GM21423 (cell line): ENCODE measurements at regions not wholly inside any gene's neighbourhood (a gene's known extent, or its start where the extent isn't known, plus 50 kb on each side); places are given as distances from the start of the nearest gene placed in this dataset.
A peak's percentile ranks its signal among the peaks of the same experiment; 100 is the strongest.
"Not testable (repeated sequence)": the region's sequence is repeated elsewhere in the genome, so short reads cannot be mapped to it uniquely, and the experiment has no call there.

Source experiments
- ATAC-seq: cut with Tn5 transposase; IDR thresholded peaks from one replicate; pipeline ENCODE4 v1.9.1; 2021; ENCODE audit warnings: mild to moderate bottlenecking, moderate library complexity; ENCODE audit not compliant: unreplicated experiment

DNA sequence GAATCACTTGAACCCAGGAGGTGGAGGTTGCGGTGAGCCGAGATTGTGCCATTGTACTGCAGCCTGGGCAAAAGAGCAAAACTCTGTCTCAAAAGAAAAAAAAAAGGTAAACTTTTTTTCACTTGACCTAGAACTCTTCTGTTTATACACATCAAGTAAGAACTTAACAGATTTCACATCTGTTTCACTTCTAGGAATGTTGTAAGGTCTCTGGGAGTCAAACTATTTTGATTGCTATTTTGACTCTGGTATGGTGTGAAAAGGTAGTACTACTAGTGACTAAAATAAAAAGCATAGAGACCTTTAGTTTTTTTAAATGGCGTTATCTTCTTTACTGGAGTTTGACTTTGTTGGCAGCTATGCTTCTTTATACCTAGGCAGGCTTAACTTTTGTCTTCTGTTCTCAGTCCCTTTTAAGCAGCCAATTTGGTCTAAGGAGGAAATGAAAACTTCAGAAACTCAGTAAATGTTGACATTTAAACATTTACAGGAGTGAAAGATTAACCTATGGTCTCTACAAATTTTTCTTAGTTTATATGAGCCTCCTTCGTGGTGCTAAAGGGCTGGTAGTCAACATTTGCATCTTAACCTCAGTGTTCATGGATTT lies 84.7 kb downstream of the METTL2B start:
- peak; percentile 65 for ATAC-seq

DNA sequence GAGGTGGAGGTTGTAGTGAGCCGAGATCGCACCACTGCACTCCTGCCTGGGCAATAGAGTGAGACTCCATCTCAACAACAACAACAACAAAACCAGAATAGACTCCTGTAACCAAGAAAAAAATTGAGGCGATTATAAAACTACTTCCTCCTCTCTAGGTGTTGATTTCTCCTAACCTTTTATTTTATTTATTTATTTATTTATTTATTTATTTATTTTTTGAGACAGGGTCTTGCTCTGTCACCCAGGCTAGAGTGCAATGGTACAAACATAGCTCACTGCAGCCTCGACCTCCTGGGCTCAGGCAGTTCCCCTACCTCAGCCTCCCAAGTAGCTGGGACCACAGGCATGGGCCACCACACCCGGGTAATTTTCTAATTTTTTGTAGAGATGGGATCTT lies 86.2 kb downstream of the METTL2B start:
- ATAC-seq: not testable (repeated sequence)

DNA sequence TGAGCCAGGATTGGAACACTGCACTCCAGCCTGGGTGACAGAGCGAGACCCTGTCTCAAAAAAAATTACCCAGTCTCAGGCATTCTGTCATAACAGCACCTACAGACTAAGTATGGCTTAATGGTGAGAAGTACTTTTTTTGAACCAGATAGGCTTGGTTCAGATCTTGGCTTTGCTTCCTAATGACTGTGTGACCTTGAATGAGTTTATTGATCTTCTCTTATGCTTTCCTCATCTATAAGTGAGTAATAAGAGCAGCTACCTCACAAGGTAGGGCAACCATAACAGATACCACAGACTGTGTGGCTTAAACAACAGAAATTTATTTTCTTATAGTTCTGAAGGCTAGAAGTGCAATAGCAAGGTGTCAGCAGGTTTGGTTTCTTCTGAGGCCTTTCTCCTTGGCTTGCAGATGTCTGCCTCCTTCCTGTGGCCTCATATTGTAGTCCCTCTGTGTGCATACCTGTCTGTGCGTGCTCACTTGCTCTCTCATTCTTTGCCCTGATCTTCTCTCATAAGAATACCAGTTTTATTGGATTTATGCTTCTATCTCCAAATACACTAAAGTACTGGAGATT lies 87.7 kb downstream of the METTL2B start:
- ATAC-seq: not testable (repeated sequence)

DNA sequence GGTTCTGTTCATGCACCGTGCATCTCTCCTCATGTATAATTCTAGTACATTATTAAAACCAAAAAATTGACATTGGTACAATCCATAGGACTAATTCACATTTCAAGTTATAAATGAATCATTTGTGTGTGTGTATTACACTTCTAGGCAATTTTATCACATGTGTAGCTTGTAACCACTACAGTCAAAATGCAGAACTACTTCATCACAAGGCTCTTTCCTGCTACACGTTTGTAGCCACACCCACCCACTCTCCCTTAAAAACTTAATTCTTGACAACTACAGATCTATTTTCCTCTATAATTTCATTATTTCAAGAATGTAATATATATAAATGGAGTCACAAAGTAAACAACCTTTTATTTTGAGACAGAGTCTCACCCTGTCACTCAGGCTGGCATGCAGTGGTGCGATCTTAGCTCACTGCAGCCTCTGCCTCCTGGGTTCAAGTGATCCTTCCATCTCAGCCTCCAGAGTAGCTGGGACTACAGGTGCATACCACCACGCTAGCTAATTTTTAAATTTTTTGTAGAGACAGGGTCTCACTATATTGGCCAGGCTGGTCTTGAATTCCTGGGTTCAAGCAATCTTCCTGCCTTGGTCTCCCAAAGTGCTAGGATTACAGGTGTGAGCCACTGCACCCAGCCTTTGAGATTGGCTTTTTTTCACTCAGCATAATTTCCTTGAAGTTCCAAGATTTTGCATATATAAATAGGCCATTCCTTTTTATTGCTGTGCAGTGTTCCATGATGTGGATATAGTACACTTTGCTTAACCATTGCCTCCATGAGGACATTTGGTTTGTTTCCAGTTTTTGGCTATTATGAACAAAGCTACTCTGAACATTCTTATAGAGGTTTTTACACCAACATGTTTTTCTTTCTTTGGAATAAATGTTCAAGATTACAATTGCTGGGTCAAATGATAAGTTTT lies 88.7 kb downstream of the METTL2B start:
- ATAC-seq: not testable (repeated sequence)

DNA sequence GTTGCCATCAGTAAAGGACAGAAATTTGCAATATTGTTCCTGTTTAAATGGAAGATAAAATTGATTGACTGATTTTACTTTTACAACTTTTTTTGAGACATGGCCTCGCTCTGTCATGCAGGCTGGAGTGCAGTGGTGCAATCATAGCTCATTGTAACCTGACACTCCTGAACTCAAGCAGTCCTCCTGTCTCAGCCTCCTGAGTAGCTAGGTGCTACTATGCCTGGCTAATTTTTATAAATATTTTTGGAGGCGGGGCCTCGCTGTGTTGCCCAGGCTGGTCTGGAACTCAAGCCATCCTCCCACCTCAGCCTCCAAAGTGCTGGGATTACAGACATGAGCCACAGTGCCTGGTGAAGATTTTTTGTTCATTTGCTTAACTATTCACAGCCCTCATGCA lies 96.8 kb upstream of the GARIN1A start:
- ATAC-seq: not testable (repeated sequence)

DNA sequence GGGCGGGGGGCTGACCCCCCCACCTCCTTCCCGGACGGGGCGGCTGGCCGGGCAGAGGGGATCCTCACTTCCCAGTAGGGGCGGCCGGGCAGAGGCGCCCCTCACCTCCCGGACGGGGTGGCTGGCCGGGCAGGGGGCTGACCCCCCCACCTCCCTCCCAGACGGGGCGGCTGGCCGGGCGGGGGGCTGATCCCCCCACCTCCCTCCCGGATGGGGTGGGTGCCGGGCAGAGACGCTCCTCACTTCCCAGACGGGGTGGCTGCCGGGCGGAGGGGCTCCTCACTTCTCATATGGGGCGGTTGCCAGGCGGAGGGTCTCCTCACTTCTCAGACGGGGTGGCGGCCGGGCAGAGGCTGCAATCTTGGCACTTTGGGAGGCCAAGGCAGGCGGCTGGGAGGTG lies 95.1 kb upstream of the GARIN1A start:
- not testable (repeated sequence) for ATAC-seq

DNA sequence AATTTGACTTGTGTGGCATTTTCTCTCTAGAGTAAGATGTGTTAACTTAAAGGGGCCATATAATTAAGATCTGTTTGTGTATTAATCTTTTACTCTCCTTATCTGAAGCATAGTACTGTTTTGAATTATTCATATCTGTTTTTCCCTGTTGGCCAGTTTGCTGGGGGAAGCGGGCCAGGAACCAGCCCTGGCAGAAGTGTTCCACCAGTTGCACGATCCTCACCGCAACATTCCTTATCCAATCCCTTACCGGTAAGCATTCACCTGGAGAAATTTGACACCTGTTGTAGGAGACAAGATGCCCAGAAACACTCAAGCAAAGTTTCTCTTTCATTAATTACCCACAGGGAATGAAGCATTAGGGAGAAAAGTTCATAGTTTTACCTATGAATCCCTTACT lies 92.2 kb upstream of the GARIN1A start:
- not testable (repeated sequence) for ATAC-seq

DNA sequence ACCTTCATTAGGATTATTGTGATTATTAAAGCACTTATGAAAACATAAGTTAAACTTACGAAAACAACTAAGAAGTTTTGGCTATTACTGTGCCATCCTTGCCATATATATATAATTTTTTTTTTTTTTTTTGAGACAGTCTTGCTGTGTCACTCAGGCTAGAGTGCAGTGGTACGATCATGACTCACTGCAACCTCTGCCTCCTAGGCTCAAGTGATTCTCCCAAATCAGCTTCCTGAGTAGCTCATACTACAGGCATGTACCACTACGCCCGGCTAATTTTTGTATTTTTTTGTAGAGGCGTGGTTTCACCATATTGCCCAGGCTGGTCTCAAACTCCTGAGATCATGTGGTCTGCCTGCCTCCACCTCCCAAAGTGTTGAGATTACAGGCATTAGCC lies 91.0 kb upstream of the GARIN1A start:
- not testable (repeated sequence) for ATAC-seq

DNA sequence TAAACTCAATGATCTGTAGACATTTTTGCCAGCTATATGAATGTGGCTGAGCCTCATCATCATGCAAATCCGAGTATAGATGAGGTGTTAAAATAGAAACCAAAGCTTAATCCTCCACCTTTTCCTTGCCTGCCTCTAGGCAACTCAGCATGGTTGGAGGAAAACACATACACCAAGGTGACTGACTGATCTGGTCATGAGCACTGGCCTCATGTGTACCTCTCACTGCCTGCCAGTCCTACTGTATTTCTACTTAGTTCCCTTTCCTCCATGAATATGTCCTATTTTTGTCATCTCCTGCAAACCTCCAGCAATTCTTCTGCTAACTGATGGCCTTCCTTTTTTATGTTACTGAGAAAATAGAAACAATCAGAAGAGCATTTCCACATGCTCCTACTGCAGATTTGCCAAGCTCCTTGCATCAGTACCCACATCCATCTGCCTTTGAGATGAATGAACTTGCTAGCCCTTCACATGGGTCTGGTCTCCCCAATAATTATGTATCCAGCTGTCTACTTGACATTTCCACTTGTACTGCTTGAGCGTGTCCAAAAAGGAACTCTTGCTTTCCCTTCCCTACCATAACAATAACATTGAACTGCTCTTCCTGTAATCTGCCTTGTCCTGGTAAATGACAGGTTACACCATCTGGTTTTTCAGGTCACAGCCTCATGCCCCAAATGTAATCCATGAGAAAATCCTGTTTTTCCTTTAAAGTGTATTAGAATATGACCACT lies 90.1 kb upstream of the GARIN1A start:
- not testable (repeated sequence) for ATAC-seq

DNA sequence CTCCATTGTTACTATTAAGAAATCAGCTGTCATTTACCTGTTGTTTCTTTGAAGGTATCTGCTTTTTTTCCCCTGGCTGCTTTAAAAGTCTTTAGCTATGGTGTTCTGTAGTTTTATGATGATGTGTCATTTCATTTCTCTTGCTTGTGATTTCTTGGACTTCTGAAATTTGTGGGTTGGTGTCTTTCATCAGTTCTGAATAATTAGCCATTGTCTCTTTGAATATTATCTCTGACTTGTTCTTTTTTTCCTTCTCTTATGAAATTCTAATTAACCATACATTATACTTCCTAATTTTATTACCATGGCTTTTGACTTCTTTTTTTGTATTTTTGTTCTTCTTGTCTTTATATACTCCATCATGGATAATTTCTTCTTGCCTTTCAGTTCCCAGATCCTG lies 85.4 kb upstream of the GARIN1A start:
- ATAC-seq: not testable (repeated sequence)

DNA sequence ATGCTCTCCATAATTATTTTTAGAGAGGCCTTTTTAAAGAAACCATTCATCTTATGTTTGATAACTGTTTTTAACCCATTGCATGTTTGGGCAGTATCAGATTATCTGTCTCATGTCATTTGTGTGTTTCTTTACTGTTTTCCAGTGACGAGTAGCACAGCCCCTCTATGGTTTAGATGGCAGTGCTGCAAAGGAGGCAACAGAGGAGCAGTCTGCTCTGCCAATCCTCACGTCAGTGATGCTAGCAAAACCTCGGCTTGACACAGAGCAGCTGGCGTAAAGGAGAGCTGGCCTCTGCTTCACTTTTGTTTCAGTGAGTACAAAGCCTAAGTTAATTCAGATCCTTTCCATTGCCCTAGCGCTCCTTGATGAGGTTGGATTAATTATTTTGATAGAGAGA lies 80.4 kb upstream of the GARIN1A start:
- no peak for ATAC-seq

DNA sequence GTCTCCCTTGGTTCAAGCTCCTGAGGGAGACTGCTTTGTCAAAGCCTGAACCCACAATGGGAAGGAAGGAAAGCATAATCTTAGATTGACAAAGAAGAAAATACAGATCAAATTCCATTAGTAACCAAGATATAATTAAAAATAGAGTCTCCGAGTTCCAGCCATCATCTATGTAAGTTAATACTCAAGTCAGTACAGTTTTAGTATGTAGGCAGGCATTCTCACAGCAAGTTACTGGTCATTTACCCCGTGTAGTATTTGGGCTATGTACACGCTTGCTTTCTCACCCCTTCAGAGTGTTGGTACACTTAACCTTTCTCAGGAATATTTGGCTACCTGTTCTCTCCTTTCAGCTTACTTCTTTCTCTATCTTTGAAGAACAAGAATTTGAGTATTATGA lies 79.9 kb upstream of the GARIN1A start:
- ATAC-seq: not testable (repeated sequence)

DNA sequence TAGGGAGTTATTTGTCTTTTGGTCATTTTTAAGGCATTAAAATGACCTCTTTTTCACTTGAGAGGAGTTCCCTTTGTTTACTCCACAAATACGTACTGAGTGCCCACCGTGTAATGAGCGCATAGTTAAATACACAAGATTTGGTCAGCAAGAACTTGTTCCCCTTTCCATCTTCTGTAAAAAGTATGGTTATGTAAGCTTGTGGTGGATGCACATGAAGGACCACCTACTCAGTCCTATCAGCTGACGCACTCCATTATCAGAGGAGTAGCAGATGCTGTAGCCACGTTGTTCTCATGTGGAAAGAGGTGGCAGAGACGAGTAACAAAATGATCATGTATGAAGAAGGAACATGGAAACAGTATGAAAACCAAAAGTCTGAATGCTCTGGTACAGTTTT lies 78.0 kb upstream of the GARIN1A start:
- ATAC-seq: not testable (repeated sequence)

DNA sequence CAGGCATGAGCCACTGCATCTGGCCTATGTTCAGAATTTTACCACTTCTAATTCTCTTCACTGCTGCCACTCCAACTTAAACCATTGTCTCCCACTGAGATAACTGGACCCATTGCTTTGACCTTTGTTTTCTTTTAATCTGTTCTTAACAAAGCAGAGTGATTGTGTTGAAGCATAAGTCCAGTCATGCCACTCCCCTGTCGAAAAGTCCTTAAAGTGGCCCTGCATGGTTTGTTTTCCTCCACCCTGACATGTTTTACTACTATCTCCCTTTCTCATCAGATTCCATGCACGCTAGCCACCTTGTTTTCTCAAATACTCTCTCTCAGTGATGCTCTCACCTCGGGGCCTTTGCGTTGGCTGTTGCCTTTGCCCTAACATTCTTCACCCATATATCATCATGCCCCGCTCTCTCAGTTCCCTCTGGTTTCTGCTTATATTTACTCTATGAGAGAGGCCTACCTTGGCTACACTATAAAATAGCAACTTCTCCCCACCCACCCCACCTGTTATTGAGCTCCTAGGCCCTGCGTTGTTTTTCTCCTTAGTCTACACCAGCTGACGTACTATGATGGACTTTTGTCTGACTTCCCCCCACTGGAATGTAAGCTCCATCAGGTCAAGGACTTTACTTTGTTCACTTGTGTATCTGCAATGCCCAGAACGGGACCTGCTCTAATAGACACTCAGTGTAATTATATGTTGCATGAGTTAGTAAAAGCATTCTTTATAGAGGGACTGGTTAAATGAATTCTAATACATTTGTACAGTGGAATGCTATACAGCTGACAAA lies 75.6 kb upstream of the GARIN1A start:
- not testable (repeated sequence) for ATAC-seq

DNA sequence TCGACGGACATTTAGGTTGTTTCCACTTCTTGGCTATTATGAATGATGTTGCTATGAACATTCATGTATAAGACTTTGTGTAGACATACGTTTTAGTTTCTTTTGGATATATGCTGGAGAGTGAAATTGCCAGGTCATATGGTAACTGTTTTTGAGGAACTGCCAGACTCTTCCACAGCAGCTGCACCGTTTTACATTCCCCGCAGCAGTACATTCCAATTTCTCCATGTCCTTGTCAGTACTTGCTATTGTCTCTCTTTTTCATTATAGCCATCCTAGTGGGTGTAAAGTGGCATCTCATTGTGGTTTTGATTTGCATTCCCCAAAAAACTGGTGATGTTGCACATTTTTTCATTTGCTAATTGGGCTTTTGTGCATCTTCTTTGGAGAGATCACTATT lies 73.1 kb upstream of the GARIN1A start:
- not testable (repeated sequence) for ATAC-seq

DNA sequence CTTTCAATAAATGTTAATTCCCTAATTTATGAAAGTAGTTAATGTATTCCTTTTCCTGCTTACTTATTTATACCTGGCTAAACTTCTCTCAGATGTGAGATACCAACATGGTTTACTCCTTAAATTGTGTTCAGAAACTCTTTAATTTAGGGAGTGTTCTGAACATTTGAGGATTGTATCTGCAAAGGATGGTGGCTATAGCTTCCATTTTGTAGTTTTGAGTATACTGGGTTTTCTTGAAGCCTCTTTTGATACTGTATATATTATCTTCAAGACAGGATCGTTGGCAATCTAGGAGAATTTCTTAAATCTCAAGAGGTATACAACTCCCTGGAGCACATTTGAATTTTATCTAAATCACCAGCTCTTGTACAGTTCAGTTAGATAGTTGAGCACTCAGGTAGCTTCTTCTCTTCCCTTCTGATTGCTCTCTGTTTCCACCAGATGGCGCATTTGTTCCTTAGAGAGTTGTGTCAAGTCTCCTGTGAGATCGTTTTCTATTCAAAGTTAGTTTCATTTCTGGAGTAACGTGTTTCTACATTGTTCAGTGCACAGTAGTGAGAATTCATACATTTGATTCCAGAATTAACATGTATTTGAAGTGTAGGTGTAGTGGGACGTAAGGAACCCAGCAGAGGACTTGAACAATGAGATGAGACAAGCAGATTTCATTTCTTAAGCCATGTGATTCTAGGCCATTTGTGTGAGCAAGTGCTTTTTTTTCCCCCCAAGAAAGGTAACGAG lies 63.2 kb upstream of the GARIN1A start:
- ATAC-seq: peak; percentile 84

DNA sequence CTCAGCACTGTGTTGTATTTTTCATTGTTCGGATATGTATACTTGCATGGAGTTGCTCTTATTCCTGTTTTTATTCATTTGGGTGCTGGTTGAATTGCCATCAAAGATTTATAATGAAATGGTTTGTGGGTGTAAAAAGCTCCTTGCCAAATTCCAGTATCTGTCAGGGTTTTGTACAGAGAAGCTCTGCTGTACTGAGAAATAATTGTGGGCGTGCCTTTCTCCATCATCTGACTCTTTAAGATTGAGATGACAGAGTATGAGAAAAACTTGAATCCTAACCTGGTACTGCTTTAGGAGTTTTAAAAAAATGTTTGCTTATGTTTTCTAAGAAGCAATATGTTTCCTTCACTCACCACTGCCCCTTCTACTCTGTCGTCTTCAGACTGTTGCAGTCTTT lies 58.7 kb upstream of the GARIN1A start:
- not testable (repeated sequence) for ATAC-seq

DNA sequence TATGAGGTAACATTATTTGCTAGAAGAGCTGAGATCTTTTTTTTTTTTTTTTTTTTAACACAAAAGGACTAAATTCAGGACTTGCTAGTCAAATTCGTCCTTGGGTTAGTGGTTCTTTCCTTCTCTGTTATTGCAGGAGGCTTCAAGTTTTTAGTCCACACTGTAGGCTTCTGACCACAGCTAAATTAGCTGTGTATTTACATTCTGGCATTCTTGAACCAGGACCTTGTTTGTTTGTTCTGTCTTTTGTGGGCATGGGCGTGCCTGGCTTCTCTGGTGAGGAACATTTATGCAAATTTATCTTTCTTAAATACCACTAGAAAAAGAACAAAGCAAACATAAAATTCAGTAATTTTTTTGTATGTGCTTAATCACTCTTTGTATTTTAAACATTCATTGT lies 57.3 kb upstream of the GARIN1A start:
- not testable (repeated sequence) for ATAC-seq

DNA sequence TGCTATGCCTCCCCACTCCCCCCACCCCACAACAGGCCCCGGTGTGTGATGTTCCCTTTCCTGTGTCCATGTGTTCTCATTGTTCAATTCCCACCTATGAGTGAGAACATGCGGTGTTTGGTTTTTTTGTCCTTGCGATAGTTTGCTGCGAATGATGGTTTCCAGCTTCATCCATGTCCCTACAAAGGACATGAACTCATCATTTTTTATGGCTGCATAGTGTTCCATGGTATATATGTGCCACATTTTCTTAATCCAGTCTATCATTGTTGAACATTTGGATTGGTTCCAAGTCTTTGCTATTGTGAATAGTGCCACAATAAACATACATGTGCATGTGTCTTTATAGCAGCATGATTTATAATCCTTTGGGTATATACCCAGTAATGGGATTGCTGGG lies 55.3 kb upstream of the GARIN1A start:
- not testable (repeated sequence) for ATAC-seq
